ENCODE measurements at regions not wholly inside any gene's neighbourhood (a gene's known extent, or its start where the extent isn't known, plus 50 kb on each side); places are given as distances from the start of the nearest gene placed in this dataset.
"Not testable (repeated sequence)": the region's sequence is repeated elsewhere in the genome, so short reads cannot be mapped to it uniquely, and the experiment has no call there.

DNA sequence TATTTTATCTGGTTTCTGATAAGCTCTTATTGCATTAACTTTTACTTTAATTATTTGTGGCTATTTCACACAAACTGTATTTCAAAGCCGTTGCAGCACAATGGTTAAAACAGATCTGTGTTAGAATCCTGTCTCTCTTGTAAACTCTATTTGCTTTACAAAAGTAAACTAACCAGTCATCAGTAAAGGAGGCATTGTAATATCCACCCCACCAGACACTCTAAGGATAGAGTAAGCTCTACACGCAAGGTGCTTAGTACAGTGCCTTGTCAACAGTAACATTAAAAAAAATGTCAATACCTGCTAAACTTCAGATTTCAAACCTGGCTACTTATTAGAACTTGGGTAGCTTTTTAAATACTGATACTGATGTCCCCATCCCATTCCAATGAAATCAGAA is 228.4 kb downstream of the RCHY1 start:
- Histone ChIP-seq H3K36me3 (replicated peaks) (no peaks in the 10 kb centered on the region), H3K27ac (no peak overlapping the region), H3K27me3 (replicated peaks) (no peaks in the 10 kb centered on the region), H3K4me3 (ENCODE audit: low read depth, low read length) (no peak overlapping the region)
- TF ChIP-seq, protein P1, sequence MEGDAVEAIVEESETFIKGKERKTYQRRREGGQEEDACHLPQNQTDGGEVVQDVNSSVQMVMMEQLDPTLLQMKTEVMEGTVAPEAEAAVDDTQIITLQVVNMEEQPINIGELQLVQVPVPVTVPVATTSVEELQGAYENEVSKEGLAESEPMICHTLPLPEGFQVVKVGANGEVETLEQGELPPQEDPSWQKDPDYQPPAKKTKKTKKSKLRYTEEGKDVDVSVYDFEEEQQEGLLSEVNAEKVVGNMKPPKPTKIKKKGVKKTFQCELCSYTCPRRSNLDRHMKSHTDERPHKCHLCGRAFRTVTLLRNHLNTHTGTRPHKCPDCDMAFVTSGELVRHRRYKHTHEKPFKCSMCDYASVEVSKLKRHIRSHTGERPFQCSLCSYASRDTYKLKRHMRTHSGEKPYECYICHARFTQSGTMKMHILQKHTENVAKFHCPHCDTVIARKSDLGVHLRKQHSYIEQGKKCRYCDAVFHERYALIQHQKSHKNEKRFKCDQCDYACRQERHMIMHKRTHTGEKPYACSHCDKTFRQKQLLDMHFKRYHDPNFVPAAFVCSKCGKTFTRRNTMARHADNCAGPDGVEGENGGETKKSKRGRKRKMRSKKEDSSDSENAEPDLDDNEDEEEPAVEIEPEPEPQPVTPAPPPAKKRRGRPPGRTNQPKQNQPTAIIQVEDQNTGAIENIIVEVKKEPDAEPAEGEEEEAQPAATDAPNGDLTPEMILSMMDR (IDR thresholded peaks at IDR 0.05; ENCODE audit: low read depth, low read length, missing control alignments): no peak
- in situ Hi-C loops (cut with HindIII; ENCODE audit: low pct_ligation_motif_present, low sequenced_read_pairs): no loop called here
- DNase-seq: no peak

DNA sequence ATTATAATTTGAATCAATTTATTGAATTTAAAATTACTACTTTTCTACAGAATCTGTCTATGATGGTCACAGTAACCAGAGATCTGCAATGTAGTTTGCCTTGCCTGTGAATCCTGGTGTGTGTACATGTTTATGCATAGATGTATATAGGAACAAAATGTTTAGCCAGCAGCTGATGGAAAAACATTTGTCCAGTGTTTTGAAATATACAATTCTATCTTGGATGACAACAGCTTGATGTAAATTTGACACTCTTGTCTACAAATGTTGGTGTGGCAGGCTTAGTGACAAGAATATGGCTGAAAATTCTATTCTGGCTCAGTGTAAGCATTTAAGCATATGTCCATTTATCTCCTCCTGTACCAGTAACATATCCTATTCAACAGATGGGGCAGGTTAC is 229.4 kb downstream of the RCHY1 start:
- no peaks in the 10 kb centered on the region for H3K27me3 ChIP-seq (replicated peaks)
- in situ Hi-C loops (cut with HindIII; ENCODE audit: low pct_ligation_motif_present, low sequenced_read_pairs): no loop called here
- TF ChIP-seq, protein P1 (IDR thresholded peaks at IDR 0.05; ENCODE audit: low read depth, low read length, missing control alignments): no peak

DNA sequence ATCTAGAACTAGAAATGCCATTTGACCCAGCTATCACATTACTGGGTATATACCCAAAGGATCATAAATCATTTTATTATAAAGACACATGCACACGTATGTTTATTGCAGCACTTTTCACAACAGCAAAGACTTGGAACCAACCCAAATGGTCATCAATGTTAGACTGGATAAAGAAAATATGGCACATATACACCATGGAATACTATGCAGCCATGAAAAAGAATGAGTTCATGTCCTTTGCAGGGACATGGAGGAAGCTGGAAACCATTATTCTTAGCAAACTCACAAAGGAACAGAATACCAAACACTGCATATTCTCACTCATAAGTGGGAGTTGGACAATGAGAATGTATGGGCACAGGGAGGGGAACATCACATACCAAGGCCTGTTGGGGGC is 233.7 kb downstream of the RCHY1 start:
- in situ Hi-C loops (cut with HindIII; ENCODE audit: low pct_ligation_motif_present, low sequenced_read_pairs); DNase-seq; H3K4me3 ChIP-seq (ENCODE audit: low read depth, low read length); H3K36me3 ChIP-seq (replicated peaks); H3K27me3 ChIP-seq (replicated peaks); H3K27ac ChIP-seq: not testable (repeated sequence)

More for the DNA sequence above, 229.4 kb downstream of the RCHY1 start:
- H3K27ac ChIP-seq: no peak overlapping the region
- no peak for DNase-seq
- no peaks in the 10 kb centered on the region for H3K36me3 ChIP-seq (replicated peaks)
- no peak overlapping the region for H3K4me3 ChIP-seq (ENCODE audit: low read depth, low read length)

DNA sequence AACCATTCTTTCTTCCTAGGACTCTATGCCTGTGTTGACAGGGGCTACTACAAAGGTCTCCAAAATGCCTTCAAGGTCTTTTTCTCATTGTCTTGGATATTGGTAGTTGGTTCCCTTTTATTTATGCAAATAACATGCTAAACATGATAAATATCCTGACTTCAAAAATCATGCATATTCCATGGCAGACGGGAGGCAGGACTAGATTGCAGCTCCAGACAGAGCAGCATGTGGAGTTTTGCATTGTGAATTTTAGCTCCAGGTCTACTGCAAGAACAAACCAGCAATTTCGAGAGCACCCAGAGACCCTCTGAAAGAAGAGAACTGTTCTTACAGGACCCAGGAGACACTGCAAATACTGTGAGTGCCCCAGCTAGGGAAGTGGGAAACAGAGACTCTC is 254.9 kb downstream of the RCHY1 start:
- no peak overlapping the region for H3K27ac ChIP-seq
- H3K4me3 ChIP-seq (ENCODE audit: low read depth, low read length): no peak overlapping the region
- no peaks in the 10 kb centered on the region for H3K27me3 ChIP-seq (replicated peaks)
- DNase-seq: no peak
- in situ Hi-C loops (cut with HindIII; ENCODE audit: low pct_ligation_motif_present, low sequenced_read_pairs): no loop called here
- H3K36me3 ChIP-seq (replicated peaks): no peaks in the 10 kb centered on the region
- TF ChIP-seq, protein P1 (IDR thresholded peaks at IDR 0.05; ENCODE audit: low read depth, low read length, missing control alignments): no peak

DNA sequence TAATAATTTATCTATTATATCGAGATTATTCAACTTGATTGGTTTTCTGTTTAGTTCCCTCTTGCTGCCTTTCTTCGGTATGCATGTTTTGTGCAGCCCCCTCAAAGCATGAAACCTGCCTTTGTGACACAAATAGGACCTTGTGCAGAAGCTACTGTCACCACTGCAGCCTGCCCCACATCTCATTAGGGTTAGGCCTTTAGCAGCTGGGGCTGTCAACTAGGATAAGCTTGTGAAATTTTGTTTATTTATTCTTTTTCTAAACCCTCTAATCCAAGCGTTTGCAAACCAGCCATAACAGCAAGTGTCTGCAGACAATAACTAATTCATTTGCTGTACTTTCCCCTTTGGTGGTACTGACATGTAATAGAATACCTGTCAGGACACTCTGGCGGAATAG is 258.9 kb downstream of the RCHY1 start:
- TF ChIP-seq, protein P1 (IDR thresholded peaks at IDR 0.05; ENCODE audit: low read depth, low read length, missing control alignments): no peak
- H3K36me3 ChIP-seq (replicated peaks): no peaks in the 10 kb centered on the region
- DNase-seq: no peak
- H3K27ac ChIP-seq: no peak overlapping the region
- H3K4me3 ChIP-seq (ENCODE audit: low read depth, low read length): no peak overlapping the region
- in situ Hi-C loops (cut with HindIII; ENCODE audit: low pct_ligation_motif_present, low sequenced_read_pairs): no loop called here
- H3K27me3 ChIP-seq (replicated peaks): no peaks in the 10 kb centered on the region

DNA sequence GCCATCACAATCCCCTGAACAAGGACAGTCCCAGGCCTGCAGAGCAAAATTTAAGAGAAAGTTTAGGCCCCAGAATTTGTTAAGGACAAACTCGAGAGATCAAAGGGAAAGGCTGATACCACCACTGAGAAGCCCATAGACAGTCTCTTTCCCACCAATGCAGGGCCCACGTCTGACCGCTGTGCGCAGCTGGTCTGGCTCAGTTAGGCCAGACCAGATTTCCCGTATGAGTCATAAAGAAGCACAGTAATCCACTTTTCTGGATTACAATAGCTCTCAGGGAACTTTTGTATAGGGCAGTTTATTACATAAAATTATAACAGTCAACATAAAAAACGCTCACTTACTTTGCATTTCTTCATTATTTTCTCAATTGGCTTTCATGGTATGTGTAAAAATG is 259.5 kb downstream of the RCHY1 start:
- no peak for DNase-seq
- Histone ChIP-seq H3K4me3 (ENCODE audit: low read depth, low read length) (no peak overlapping the region), H3K27me3 (replicated peaks) (no peaks in the 10 kb centered on the region), H3K36me3 (replicated peaks) (no peaks in the 10 kb centered on the region), H3K27ac (no peak overlapping the region)
- in situ Hi-C loops (cut with HindIII; ENCODE audit: low pct_ligation_motif_present, low sequenced_read_pairs): no loop called here
- TF ChIP-seq, protein P1 (IDR thresholded peaks at IDR 0.05; ENCODE audit: low read depth, low read length, missing control alignments): no peak

DNA sequence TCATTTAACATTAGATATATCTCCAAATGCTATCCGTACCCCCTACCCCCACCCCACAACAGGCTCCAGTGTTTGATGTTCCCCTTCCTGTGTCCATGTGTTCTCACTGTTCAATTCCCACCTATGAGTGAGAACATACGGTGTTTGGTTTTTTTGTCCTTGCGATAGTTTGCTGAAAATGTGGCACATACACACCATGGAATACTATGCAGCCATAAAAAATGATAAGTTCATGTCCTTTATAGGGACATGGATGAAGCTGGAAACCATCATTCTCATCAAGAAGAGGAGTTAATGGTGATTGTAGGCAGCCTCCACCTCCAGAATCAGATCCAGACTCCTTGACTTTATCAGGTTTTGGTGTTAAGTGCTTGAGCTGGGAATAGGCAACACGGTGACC is 261.1 kb downstream of the RCHY1 start:
- H3K4me3 ChIP-seq (ENCODE audit: low read depth, low read length); H3K27me3 ChIP-seq (replicated peaks); H3K36me3 ChIP-seq (replicated peaks); in situ Hi-C loops (cut with HindIII; ENCODE audit: low pct_ligation_motif_present, low sequenced_read_pairs); DNase-seq; H3K27ac ChIP-seq: not testable (repeated sequence)

All from brain microvascular endothelial cell (primary cell).